Thoracic aorta (tissue), 2 donors: ENCODE measurements at regions not wholly inside any gene's neighbourhood (a gene's known extent, or its start where the extent isn't known, plus 50 kb on each side); places are given as distances from the start of the nearest gene placed in this dataset.

Experiments used
- ATAC-seq: fragments of 150-250 bp; one replicate; pipeline ENCODE4 v1.8.0; 2017; ENCODE audit warnings: low read depth; ENCODE audit not compliant: insufficient number of reproducible peaks, low FRiP score
- DNase-seq: peaks from one replicate; pipeline ENCODE4 v3.0.0-alpha.2; 2020; ENCODE audit warnings: low spot score
- H3K27ac ChIP-seq, 2 donors: fragments of 200-600 bp; sonication (generic); 1 replicate in 1 of 2; 2 replicates in 1 of 2; pipeline ENCODE4 v1.5.1; 2016; ENCODE audit warnings: mild to moderate bottlenecking in 2 of 2, moderate library complexity in 2 of 2
- H3K27me3 ChIP-seq: fragments of 200-600 bp; sonication (generic); replicated peaks from 2 replicates; pipeline ENCODE4 v1.6.0; 2016; ENCODE audit warnings: mild to moderate bottlenecking; ENCODE audit not compliant: insufficient read depth
- H3K36me3 ChIP-seq: fragments of 200-600 bp; sonication (generic); one replicate; pipeline ENCODE4 v1.5.1; 2016
- H3K4me1 ChIP-seq, 2 donors: fragments of 200-600 bp; sonication (generic); 1 replicate in 1 of 2; 2 replicates in 1 of 2; pipeline versions ENCODE4 v1.5.1 to v1.6.0; 2016; ENCODE audit warnings: low read depth in 2 of 2, mild to moderate bottlenecking in 1 of 2; ENCODE audit not compliant: control insufficient read depth in 1 of 2
- H3K4me3 ChIP-seq: fragments of 200-600 bp; sonication (generic); 2 replicates; pipeline ENCODE4 v1.5.1; 2016; ENCODE audit warnings: mild to moderate bottlenecking
- H3K9me3 ChIP-seq: fragments of 200-600 bp; sonication (generic); 2 replicates; pipeline ENCODE4 v1.5.1; 2016
- TF ChIP-seq, protein P1 (sequence below): fragments of 200-600 bp; sonication (generic); IDR thresholded peaks from one replicate; pipeline ENCODE4 v1.5.1; 2019; ENCODE audit warnings: antibody characterized with exemption

DNA sequence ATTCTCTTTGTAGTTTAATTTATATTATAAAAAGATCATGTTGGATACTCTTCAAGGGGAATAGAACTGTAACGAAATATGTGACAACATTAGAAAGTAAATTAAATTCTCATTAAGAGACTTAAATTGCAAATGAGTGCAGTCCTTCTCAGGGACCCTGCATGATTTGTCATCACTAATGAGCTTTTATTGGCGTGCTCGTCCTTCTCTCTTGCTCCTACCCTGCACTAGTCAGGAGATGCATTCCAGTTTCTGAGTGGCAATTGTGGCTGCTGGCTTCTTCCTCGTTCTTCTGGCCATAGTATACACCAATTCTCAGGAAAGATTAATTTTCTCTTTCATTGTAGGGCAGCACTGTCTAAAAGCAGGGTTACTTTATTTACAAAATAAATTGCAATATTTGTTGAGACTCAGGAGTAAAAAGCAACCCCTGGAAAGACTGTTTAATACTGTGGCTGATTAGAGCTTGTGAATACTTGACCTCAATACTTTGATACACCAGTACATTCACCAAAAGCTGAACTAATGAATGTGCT is 376.3 kb upstream of the CHD1 start:
- ATAC-seq: no peak
- no peaks in the 10 kb centered on the region for H3K4me1 ChIP-seq
- H3K27me3 ChIP-seq: no peaks in the 10 kb centered on the region
- TF ChIP-seq, protein P1, sequence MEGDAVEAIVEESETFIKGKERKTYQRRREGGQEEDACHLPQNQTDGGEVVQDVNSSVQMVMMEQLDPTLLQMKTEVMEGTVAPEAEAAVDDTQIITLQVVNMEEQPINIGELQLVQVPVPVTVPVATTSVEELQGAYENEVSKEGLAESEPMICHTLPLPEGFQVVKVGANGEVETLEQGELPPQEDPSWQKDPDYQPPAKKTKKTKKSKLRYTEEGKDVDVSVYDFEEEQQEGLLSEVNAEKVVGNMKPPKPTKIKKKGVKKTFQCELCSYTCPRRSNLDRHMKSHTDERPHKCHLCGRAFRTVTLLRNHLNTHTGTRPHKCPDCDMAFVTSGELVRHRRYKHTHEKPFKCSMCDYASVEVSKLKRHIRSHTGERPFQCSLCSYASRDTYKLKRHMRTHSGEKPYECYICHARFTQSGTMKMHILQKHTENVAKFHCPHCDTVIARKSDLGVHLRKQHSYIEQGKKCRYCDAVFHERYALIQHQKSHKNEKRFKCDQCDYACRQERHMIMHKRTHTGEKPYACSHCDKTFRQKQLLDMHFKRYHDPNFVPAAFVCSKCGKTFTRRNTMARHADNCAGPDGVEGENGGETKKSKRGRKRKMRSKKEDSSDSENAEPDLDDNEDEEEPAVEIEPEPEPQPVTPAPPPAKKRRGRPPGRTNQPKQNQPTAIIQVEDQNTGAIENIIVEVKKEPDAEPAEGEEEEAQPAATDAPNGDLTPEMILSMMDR: no peak
- H3K4me3 ChIP-seq: no peak overlapping the region
- H3K9me3 ChIP-seq: no peaks in the 10 kb centered on the region
- no peak overlapping the region for H3K27ac ChIP-seq
- no peaks in the 10 kb centered on the region for H3K36me3 ChIP-seq
- DNase-seq: no peak

DNA sequence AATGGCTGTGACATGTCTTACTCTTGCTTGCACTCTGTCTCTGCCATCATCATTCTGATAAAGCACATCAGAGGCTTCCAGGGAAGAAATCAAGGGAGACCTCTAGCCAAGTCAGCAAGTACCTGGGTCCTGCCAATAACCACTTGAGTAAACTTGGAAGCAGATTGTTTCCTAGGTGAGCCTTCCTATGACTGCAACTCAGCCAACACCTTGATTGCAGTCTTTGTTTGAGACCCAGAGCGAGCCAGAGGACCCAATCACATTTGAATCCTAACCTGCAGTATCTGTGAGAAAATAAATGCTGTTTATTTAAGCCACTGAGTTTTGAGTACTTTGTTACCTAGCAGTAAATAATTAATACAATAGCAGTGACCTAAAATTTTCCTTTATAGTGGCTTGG is 356.8 kb upstream of the CHD1 start:
- no peak overlapping the region for H3K4me3 ChIP-seq
- no peaks in the 10 kb centered on the region for H3K4me1 ChIP-seq
- no peak overlapping the region for H3K27ac ChIP-seq
- H3K36me3 ChIP-seq: no peaks in the 10 kb centered on the region
- TF ChIP-seq, protein P1: no peak
- H3K9me3 ChIP-seq: no peaks in the 10 kb centered on the region
- ATAC-seq (no peak), DNase-seq (no peak)
- H3K27me3 ChIP-seq: no peaks in the 10 kb centered on the region

DNA sequence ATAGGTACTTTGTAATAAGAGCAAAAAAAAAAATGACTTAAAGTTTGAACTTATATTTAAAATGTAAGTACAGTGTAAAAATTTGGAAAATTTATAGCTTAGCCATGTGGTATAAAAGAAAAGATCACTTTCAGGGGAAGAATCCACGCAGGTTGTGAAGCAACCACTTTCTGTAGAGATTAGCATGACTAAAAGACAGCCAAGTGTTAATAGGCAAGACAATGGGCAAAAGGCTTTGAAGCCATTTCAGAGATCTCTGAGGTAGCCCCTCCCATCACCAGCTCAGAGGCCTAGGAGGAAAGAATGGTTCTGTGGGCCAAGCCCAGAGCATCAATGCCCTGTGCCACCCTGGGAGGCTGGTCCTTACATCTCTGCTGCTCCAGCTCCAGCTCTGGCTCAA is 346.3 kb upstream of the CHD1 start:
- Histone ChIP-seq H3K4me3 (no peak overlapping the region), H3K27ac (no peak overlapping the region), H3K4me1 (no peaks in the 10 kb centered on the region), H3K36me3 (no peaks in the 10 kb centered on the region), H3K27me3 (no peaks in the 10 kb centered on the region), H3K9me3 (no peaks in the 10 kb centered on the region)
- TF ChIP-seq, protein P1: no peak
- DNase-seq: no peak
- no peak for ATAC-seq

DNA sequence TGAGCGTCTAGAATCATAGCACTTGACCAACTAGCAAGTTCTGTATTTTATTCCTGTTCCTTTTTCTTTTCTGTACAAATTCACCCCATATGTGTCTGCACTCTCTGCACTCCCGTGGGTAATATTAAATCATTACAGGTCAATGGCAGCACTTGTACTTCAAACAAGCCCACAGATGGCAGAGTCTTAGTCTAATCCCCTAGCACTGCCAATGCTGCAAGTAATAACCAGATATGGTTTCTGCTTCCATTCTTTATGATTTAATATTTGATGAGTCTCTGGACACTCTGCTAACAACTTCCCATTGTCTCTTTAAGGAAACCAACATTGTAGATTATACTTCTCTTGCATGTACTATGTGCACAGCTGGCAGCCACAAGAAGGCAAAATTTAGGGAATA is 343.8 kb upstream of the CHD1 start:
- ATAC-seq (no peak), DNase-seq (no peak)
- Histone ChIP-seq H3K27me3 (no peaks in the 10 kb centered on the region), H3K27ac (no peak overlapping the region), H3K9me3 (no peaks in the 10 kb centered on the region), H3K4me1 (no peaks in the 10 kb centered on the region), H3K4me3 (no peak overlapping the region), H3K36me3 (no peaks in the 10 kb centered on the region)
- TF ChIP-seq, protein P1: no peak

DNA sequence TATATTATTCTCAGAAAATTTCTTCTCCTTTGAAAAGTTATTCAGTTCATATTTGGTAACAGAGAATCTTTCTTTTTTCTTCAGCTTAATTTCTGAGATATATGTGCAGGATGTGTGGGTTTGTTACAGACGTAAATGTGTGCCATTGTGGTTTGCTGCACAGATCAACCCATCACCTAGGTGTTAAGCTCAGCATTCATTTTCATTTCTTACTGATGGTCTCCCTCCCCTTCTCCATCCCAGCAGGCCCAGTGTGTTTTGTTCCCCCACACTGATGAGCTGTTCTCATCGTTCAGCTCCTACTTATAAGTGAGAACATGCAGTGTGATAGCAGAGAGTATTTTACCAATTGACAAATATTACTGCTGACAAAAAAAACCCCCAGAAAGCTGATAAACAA is 330.0 kb upstream of the CHD1 start:
- Histone ChIP-seq H3K36me3 (no peaks in the 10 kb centered on the region), H3K9me3 (no peaks in the 10 kb centered on the region), H3K27ac (no peak overlapping the region), H3K4me1 (no peaks in the 10 kb centered on the region), H3K4me3 (no peak overlapping the region), H3K27me3 (no peaks in the 10 kb centered on the region)
- ATAC-seq (no peak), DNase-seq (no peak)
- TF ChIP-seq, protein P1: no peak
